ENCODE measurements at regions not wholly inside any gene's neighbourhood (a gene's known extent, or its start where the extent isn't known, plus 50 kb on each side); places are given as distances from the start of the nearest gene placed in this dataset.
"Not testable (repeated sequence)": the region's sequence is repeated elsewhere in the genome, so short reads cannot be mapped to it uniquely, and the experiment has no call there.

DNA sequence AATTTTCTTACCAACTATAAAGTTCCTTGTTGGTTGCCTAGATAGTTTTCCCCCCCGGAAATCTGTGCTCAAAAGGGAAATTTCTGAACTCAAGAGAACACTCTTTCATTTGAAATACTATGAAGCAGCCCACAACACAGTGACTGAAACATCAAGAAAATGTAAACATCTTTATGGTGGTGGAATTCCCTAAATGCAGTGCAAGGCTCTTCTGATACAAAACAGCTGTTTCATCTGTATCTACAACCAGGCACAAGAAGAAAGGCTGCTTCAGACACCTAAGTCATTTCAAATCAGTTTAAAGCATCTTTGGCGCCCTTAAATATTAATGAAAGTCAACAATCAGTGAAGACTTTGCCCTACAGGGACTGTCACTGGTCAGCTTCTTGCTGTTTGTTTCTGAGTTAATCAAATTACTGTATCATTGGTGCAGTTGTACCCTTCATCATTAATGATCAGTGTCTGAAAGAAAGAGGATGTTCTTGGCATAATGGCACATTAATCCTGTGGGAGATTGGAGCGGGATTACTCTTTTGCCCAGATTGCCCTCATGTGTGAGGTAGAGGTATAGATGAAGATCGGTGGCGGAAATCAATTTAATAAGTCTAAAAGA, 947.0 kb downstream of the NR2F1-AS1 start:
- no peak for DNase-seq

- no peak for DNase-seq
Measured at GRCh38 chr5:92633176-92633575, 947.8 kb downstream of the NR2F1-AS1 start.

GRCh38 chr5:92631237-92631701, 949.8 kb downstream of the NR2F1-AS1 start:
- not testable (repeated sequence) for DNase-seq

GRCh38 chr5:92629574-92629973, 951.4 kb downstream of the NR2F1-AS1 start:
- no peak for DNase-seq

- DNase-seq, result no peak
Measured at GRCh38 chr5:92629000-92629399, 952.0 kb downstream of the NR2F1-AS1 start.

DNA sequence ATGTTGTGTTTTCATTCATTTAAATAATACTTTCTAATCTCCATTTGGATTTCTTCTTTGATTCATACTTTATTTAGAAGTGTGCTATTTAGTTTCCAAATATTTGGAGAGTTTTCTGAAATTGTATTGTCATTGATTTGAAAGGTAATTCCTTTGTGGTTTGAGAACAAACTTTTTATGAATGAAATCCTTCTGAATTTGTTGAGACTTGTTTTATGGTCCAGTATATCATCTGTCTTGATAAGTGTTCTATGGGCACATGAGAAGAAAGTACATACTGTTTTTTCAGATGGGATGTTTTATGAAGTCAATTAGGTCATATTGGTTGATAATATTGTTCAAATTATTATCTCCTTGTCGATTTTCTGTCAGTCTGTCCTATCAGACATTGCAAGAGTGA, 953.8 kb downstream of the NR2F1-AS1 start:
- DNase-seq, result no peak

DNA sequence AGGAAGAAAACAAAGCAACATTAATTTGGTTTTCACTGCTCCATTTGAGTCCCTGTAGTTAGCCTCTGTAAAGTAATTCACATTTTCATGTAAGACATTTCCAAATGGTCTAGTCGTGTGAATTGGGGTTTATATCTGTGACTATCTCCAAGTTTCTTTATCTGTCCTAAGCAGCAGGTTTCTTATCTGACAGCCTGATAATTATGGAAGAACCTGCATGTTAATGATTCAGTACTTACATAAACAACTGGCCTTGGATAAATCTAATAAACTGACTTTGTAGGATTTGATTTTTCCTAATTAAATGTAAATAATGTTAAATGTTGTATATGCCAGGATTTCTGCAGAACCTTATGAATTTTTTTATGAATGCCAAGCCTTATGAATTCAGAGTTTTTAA, 964.9 kb downstream of the NR2F1-AS1 start:
- no peak for DNase-seq

GRCh38 chr5:92613546-92613945, 967.5 kb downstream of the NR2F1-AS1 start:
- no peak for DNase-seq

GRCh38 chr5:92610435-92610834, 970.6 kb downstream of the NR2F1-AS1 start:
- DNase-seq, result not testable (repeated sequence)

GRCh38 chr5:92605591-92605990, 975.4 kb downstream of the NR2F1-AS1 start:
- no peak for DNase-seq

DNA sequence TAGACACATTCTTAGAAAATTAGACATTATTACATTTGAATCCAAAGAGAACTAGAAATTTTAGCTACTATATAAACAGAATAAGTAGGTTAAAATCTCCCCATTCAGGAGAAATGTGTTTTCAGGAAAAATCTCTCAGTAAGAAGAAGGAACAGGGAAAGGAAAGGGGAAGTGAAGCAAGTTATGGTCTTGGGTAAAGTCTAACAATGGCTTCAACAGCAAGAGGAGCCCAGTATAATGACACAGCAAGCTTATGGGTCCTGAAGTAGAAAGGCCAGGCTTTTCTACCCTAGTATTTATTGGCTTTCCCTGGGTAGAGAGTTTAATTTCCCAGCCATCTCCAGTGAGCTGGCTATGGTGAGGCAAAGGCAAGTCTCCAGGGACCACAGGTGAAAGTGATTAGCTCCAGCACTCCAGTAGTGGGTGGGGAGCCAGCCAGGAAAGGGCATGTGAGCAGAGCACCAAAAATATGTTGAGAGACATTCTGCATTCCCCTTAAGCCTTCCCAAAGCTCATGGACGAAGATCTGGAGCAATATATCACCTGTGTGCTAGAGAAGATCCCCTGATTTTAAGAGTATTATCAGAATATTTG, 981.7 kb downstream of the NR2F1-AS1 start:
- DNase-seq, result no peak

DNA sequence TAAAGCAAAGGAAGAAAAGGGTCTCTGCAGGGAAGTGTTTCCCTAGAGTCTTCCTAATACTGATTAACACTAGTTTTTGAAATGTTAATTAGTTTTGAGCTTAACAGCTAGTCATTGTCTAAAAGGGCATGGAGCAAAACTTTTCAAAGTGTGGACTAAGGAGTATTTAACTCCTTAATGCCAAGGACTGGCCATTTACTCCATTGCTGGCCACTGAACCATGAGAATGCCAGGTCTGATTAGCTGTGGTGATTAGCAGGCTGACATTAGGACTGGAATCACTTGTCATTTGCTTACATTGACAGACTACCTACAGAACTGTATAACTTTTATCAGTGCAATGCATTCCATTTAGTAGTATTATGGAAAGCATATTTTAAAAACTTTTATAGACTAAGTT, 987.0 kb downstream of the NR2F1-AS1 start:
- DNase-seq, result no peak

GRCh38 chr5:92588876-92589275, 992.1 kb downstream of the NR2F1-AS1 start:
- no peak for DNase-seq

GRCh38 chr5:92581690-92582089, 999.3 kb downstream of the NR2F1-AS1 start:
- DNase-seq, result no peak

DNA sequence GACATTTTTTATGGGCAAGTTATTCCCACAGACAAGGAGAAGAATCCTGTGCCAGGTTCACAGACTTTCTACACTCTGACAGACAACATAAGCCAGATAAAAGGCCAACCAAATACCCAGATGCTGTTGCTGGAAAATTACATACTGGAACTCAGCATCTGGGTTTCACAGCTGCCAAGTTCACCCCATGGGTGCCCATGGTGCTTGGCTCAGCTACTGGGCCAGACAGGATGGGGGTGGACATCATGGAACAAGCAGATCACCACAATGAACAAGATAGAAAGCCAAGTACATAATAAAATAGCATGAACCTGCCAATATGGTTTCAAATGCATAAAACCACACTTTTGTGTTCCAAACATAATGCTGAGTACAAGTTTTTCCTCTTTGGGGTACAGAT, 999.8 kb downstream of the NR2F1-AS1 start:
- DNase-seq, result no peak

GRCh38 chr5:92580814-92581213, 1000.2 kb downstream of the NR2F1-AS1 start:
- no peak for DNase-seq

DNA sequence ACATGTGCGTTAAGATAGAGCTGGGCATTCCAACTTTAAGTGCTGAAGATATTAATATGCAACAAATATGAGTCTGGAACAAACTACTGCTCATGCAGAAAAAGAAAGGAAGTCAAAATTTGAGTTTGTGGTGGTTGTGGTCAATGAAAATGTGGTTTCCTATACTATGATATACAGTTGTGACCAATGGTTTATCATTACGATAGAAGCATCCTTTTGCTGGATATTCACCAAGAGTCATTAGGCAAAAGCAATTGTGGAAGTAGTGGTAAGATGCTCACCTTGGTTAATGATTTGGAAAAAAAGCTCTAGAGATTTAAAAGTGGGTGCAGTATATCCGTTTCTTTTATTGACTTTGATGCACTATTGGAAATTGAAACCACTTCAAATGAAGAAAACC, 1007.0 kb downstream of the NR2F1-AS1 start:
- no peak for DNase-seq

DNA sequence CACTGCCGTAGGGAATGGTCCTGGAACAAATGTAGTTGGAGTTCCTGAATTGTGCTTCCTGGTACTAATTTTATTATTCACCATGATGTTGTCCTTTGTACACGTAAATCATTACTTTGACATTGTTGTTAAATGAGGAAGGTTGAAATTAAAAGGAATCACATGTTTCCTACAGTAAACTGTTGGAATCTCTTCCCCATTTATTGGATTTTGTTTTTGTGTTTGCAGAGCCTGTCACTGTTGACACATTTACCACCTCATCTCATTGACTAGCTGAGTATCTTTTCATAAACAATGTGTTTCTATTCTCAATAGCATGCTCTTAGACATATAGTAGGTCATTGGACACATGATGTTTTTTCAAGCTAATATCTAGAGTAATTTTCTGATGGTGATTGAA, 1012.5 kb downstream of the NR2F1-AS1 start:
- no peak for DNase-seq

- DNase-seq, result no peak
Measured at GRCh38 chr5:92567831-92568450, 1013.1 kb downstream of the NR2F1-AS1 start.

- DNase-seq, result no peak
Measured at GRCh38 chr5:92566113-92566786, 1014.8 kb downstream of the NR2F1-AS1 start.

DNA sequence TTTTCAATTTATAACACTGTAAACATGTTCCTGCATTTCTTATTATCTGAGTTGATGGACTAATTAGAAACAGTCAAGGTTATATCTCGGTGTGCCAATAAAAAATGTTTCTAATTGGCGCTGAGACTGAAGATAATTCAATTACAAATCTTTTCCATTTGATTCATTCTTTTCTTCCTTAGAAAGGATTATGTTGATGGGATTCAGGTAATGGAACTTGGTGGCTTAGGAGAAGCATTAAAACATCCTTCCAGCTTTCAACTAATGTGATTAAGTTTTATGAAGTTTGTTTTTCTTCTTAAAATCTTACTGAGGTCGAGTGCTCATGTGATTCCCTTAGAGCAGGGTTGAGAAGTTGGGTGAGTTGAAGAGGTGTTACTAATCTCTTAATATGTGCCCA, 1015.3 kb downstream of the NR2F1-AS1 start:
- DNase-seq, result no peak

- DNase-seq, result no peak
Measured at GRCh38 chr5:92562065-92562464, 1019.0 kb downstream of the NR2F1-AS1 start.

- DNase-seq, result no peak
Measured at GRCh38 chr5:92561411-92561959, 1019.5 kb downstream of the NR2F1-AS1 start.
